Fibroblast of the aortic adventitia (primary cell): ENCODE measurements at regions not wholly inside any gene's neighbourhood (a gene's known extent, or its start where the extent isn't known, plus 50 kb on each side); places are given as distances from the start of the nearest gene placed in this dataset.
"Not testable (repeated sequence)": the region's sequence is repeated elsewhere in the genome, so short reads cannot be mapped to it uniquely, and the experiment has no call there.

ENCODE experiments used
- DNase-seq: peaks from one replicate; pipeline ENCODE4 v3.0.0-alpha.2; 2010; ENCODE audit warnings: low read depth
- H3K4me3 ChIP-seq: 2 replicates; pipeline ENCODE4 v1.5.1; 2011; ENCODE audit warnings: low read depth, mild to moderate bottlenecking, control low read depth, low read length, moderate library complexity
- TF ChIP-seq, protein P1 (sequence below): IDR thresholded peaks from 2 replicates; pipeline ENCODE4 v1.5.1; 2011; ENCODE audit warnings: mild to moderate bottlenecking, low read length, control low read depth, inconsistent platforms; ENCODE audit not compliant: insufficient read depth

DNA sequence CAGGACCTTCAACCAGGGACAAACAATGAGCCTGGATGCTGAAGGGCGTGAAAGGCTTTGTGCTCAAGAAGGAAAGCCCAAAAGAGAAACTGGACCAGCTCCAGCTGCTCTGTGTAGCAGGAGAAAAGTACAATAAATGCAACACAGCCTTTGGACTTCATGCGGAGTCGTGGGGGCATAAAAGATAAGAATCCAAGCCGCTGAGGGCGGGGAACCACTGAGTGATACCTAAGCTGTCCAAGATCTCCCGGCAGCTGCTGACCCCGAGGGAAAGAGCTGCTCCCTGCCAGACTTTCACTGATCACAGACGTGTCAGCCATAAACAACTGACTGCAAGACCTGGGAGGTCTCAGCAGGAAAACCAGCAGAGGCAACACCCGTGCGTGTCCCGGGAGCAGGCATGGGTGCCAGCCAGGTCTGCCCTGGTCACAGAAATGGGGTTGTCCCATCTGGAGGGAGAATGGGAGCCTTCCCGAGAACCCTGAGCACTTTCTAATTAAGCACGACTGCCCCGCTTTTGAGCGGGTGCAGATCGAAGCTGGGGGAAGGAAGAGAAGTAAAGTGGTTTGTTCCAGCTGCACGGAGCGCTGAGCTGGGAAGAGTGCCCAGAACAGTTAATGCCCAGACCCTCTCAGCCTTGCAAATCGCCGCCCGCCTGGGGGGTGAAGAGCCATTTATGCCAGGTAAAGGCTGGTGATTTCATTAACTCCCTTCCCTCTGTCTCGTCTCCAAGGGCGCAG is 68.3 kb upstream of the TARDBP start:
- TF ChIP-seq, protein P1, sequence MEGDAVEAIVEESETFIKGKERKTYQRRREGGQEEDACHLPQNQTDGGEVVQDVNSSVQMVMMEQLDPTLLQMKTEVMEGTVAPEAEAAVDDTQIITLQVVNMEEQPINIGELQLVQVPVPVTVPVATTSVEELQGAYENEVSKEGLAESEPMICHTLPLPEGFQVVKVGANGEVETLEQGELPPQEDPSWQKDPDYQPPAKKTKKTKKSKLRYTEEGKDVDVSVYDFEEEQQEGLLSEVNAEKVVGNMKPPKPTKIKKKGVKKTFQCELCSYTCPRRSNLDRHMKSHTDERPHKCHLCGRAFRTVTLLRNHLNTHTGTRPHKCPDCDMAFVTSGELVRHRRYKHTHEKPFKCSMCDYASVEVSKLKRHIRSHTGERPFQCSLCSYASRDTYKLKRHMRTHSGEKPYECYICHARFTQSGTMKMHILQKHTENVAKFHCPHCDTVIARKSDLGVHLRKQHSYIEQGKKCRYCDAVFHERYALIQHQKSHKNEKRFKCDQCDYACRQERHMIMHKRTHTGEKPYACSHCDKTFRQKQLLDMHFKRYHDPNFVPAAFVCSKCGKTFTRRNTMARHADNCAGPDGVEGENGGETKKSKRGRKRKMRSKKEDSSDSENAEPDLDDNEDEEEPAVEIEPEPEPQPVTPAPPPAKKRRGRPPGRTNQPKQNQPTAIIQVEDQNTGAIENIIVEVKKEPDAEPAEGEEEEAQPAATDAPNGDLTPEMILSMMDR, result no peak
- H3K4me3 ChIP-seq, result peak overlapping the region; percentile 23

DNA sequence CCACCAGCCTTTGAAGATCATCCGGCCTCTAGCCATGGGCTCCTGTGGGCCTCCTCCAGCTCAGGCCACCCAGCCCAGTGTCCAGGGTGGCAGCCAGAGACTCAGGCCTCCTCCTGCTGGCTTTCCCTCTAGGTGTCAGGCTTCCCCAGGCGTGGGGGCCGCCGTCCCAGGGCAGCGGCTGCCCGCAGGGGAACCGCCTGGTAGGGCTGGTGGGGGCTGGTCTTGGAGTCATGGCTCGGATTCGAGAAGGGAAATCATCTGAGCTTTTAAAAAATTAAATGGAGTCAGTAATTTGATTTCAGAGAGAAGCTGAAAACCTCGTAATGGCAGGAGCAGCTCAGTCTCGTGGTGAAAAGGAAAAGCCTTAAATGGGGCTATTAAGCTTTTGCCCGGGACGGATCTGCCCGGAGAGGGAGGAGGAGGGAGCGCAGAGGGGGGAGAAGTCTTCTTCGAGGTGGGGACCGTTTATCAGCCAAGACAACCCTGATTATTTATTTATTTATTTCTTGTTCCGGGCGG is 66.4 kb upstream of the TARDBP start:
- TF ChIP-seq, protein P1, result no peak
- DNase-seq, result no peak
- H3K4me3 ChIP-seq, result no peak overlapping the region

More for the DNA sequence above, 68.3 kb upstream of the TARDBP start:
- peak; percentile 63 for DNase-seq

DNA sequence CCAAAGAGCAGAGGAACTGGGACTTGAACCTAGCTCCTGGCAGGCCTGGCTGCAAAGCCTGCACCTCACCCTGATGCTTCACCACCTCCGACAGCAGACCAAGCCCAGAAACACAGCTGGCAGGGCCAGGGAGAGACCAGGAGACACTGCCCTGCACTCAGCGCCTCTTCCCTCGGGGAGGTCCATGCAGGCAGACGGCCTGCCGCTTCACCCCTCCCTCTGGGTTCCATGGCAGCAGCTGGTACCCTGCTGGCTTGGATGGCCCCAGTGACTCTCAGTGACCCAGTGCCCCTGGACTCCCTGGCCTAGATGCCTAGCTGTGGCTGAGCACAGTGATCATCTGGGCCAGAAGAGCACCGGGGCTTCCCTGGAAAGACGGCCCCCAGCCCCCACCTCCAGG is 65.3 kb upstream of the TARDBP start:
- TF ChIP-seq, protein P1, result no peak
- no peak overlapping the region for H3K4me3 ChIP-seq
- no peak for DNase-seq

DNA sequence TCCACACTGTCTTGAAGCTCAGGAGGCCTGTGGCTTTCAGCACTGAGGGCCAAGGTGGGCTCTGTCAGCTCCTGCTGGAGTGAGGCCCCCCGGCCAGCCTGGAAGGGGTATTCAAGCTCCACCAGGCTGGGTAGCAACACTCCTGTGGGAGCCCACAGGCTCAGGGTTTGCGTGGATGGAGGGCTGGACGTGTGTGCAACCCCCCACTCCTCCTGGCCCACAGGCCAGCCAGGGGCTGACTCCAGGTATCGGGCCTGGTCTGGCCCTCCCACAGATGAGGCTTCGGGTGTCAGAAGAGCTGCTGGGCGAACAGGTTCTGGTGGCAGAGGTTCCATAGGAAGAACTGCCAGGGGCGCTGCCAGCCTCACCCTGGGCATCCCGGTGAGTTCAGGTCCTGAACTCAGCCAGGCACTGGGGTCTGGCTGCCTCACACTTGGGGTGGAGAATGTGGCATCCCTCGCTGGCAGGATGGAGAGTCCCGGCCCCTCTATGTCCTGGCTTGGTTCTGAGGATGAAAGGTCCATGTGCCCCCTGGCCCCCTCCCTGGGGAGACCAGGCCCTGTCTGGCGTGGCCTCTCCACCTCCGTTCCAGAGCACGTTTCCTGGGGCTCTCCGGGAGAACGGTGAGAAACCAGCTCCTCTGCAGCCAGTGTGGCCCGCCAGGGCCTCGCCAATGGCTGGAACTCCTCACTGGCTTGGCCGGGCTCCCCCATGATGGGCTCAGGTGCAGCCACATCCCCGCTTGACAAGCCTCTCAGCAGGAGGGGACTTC is 64.6 kb upstream of the TARDBP start:
- no peak overlapping the region for H3K4me3 ChIP-seq
- TF ChIP-seq, protein P1, result no peak
- no peak for DNase-seq

DNA sequence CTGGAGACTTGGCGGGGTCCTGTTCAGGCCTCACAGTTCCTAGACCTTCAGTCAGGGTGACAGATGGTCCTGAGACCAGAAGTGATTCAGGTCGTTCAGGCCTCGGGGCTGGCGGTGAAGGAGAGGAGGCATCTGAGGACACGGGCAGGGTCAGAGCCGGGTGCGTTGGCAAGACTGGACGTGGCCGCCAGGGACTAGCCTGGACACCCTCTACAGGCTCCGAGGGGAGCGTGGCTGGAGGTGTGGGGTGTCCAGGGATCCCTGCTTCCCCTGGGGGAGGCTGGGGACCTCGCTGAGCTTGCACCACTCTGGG is 64.0 kb upstream of the TARDBP start:
- DNase-seq, result no peak
- TF ChIP-seq, protein P1, result no peak
- H3K4me3 ChIP-seq, result no peak overlapping the region

DNA sequence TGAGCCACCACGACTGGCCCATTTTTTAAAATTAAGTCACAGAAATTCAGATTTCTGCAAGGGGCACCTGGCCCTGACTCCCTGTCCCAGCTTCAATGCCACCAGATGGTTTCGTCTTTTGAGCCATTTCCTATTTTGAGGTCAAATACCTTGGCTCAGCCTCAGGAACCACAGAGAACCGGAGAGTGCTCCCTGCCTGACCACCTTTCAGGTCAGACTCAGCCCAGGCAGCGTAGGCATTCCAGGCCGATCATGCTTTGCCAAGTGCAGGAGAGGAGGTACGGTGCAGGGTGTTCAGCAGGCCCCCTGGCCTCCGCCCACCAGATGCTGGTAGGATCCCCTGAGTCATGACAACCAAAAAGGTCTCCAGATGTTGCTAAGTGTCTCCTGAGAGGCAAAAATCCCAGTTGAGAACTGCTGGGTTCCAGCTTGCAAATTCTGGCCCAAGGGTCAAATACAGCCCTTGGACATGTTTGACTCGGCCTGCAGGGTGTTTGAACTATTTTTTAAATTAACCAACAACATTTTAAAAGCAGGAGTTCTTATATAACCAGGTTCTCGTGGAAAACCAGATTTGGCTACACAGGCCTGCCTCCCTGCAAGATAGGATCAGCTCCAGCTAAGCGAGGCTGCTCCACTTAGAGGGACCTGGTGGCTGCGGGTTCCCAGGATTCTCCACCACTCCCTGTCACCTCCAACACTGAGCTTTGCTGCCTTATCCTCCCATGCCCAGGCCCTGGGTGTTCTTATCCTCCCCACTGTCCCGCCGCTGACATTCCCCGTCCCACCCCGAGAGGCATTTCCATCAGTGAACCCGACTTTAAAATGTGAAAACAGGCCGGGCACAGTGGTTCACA is 61.9 kb upstream of the TARDBP start:
- H3K4me3 ChIP-seq, result no peak overlapping the region
- no peak for DNase-seq
- TF ChIP-seq, protein P1, result no peak

DNA sequence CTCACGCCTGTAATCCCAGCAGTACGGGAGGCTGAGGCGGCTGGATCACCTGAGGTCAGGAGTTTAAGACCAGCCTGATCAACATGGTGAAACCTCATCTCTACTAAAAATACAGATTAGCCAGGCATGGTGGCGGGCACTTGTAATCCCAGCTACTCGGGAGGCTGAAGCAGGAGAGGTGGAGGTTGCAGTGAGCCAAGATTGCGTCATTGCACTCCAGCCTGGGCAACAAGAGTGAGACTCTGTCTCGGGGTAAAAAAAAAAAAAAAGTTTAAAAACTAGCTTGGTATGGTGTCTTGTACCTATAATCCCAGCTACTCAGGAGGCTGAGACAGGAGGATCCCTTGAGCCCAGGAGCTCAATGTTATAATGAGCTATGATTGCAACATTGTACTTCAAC is 61.2 kb upstream of the TARDBP start:
- DNase-seq, H3K4me3 ChIP-seq: not testable (repeated sequence)
